Ureter (tissue), 1 donor: ENCODE measurements at regions not wholly inside any gene's neighbourhood (a gene's known extent, or its start where the extent isn't known, plus 50 kb on each side); places are given as distances from the start of the nearest gene placed in this dataset.
"Not testable (repeated sequence)": the region's sequence is repeated elsewhere in the genome, so short reads cannot be mapped to it uniquely, and the experiment has no call there.

ENCODE experiments used
- DNase-seq: peaks from one replicate; pipeline ENCODE4 v3.0.0-alpha.2; 2020; ENCODE audit warnings: low spot score
- donor health status: DM: yes; HTN: yes; CAD: no.

GRCh38 chr5:53268241-53268640 is 158.7 kb upstream of the MOCS2 start:
- not testable (repeated sequence) for DNase-seq

GRCh38 chr5:53275666-53276065 is 166.1 kb upstream of the MOCS2 start:
- no peak for DNase-seq

GRCh38 chr5:53276825-53277224 is 167.3 kb upstream of the MOCS2 start:
- no peak for DNase-seq

- DNase-seq = no peak
These were observed 167.9 kb upstream of the MOCS2 start for GRCh38 chr5:53277491-53277890.

GRCh38 chr5:53287573-53287972 is 178.0 kb upstream of the MOCS2 start:
- no peak for DNase-seq

GRCh38 chr5:53288511-53288910 is 179.0 kb upstream of the MOCS2 start:
- DNase-seq = no peak

GRCh38 chr5:53291047-53291446 is 181.5 kb upstream of the MOCS2 start:
- no peak for DNase-seq

GRCh38 chr5:53291528-53291927 is 182.0 kb upstream of the MOCS2 start:
- DNase-seq = no peak

- no peak for DNase-seq
These were observed 181.6 kb upstream of the FST start for GRCh38 chr5:53298841-53299240.

- DNase-seq = no peak
These were observed 177.9 kb upstream of the FST start for GRCh38 chr5:53302529-53302928.

GRCh38 chr5:53303105-53303504 is 177.3 kb upstream of the FST start:
- DNase-seq = no peak

GRCh38 chr5:53305316-53305715 is 175.1 kb upstream of the FST start:
- DNase-seq = not testable (repeated sequence)

GRCh38 chr5:53309653-53310052 is 170.8 kb upstream of the FST start:
- DNase-seq = no peak

GRCh38 chr5:53311681-53312080 is 168.7 kb upstream of the FST start:
- no peak for DNase-seq

GRCh38 chr5:53313145-53313544 is 167.3 kb upstream of the FST start:
- DNase-seq = no peak

- no peak for DNase-seq
These were observed 162.1 kb upstream of the FST start for GRCh38 chr5:53318303-53318702.

GRCh38 chr5:53319315-53319714 is 161.1 kb upstream of the FST start:
- DNase-seq = no peak

- no peak for DNase-seq
These were observed 159.4 kb upstream of the FST start for GRCh38 chr5:53321073-53321472.

- no peak for DNase-seq
These were observed 158.7 kb upstream of the FST start for GRCh38 chr5:53321721-53322120.

GRCh38 chr5:53322257-53322656 is 158.2 kb upstream of the FST start:
- no peak for DNase-seq

GRCh38 chr5:53323511-53323910 is 156.9 kb upstream of the FST start:
- no peak for DNase-seq

GRCh38 chr5:53323943-53324642 is 156.3 kb upstream of the FST start:
- DNase-seq = no peak

GRCh38 chr5:53326424-53327153 is 153.8 kb upstream of the FST start:
- no peak for DNase-seq
